A549 (cell line): ENCODE measurements at regions not wholly inside any gene's neighbourhood (a gene's known extent, or its start where the extent isn't known, plus 50 kb on each side); places are given as distances from the start of the nearest gene placed in this dataset.
A peak's percentile ranks its signal among the peaks of the same experiment; 100 is the strongest.

ENCODE experiments used
- ATAC-seq, 2 experiments: fragments of 200-7000 bp in 1 of 2; fragments of >200 bp in 1 of 2; cut with Nextera tagmentation in 1 of 2; cut with Tn5 transposase in 1 of 2; 3 replicates each; pipeline versions ENCODE4 v1.8.0 to v1.9.1; 2018 to 2020; ENCODE audit warnings: mild to moderate bottlenecking in 1 of 2, moderate library complexity in 1 of 2
- CTCF ChIA-PET: fragments of 300-600 bp; sonication (Branson Sonifier 250); formaldehyde crosslinking; extraction: SDS; loops from one replicate; lab custom pipeline; 2021; ENCODE audit warnings: antibody characterized with exemption, inconsistent platforms; lab: Yijun Ruan, JAX
- POLR2A ChIA-PET: fragments of 350-600 bp; formaldehyde crosslinking; extraction: SDS; loops from one replicate; lab custom pipeline; 2021; ENCODE audit warnings: antibody characterized with exemption, inconsistent platforms; lab: Yijun Ruan, JAX
- DNase-seq, 2 experiments: peaks; one replicate each; pipeline versions ENCODE4 v3.0.0 to v3.0.0-alpha.2; 2011 to 2016; ENCODE audit warnings: low read depth in 1 of 2, low spot score in 1 of 2
- FAIRE-seq: peaks from 2 replicates; lab custom pipeline; 2011; peaks lifted over from hg19 to GRCh38; lab: Jason Lieb, UNC
- H3K27ac ChIP-seq, 2 experiments: fragments of >200 bp; sonication (Bioruptor Twin); formaldehyde crosslinking; 3 replicates each; pipeline ENCODE4 v1.5.1; 2016 to 2017
- H3K4me1 ChIP-seq: fragments of >200 bp; sonication (Bioruptor Twin); formaldehyde crosslinking; 3 replicates; pipeline ENCODE4 v1.6.1; 2016
- H3K4me2 ChIP-seq: fragments of >200 bp; sonication (Bioruptor Twin); formaldehyde crosslinking; 3 replicates; pipeline ENCODE4 v1.6.1; 2016
- H3K4me3 ChIP-seq: fragments of >200 bp; sonication (Bioruptor Twin); formaldehyde crosslinking; 3 replicates; pipeline ENCODE4 v1.5.1; 2016
- H3K9me3 ChIP-seq: fragments of >200 bp; sonication (Bioruptor Twin); formaldehyde crosslinking; 3 replicates; pipeline ENCODE4 v1.6.1; 2016
- ATOH8 ChIP-seq: fragments of 250-450 bp; sonication (Bioruptor Pico); IDR thresholded peaks from 2 replicates; pipeline ENCODE4 v1.5.0; 2020; ENCODE audit warnings: low read depth, mild to moderate bottlenecking, moderate library complexity
- CHD2 ChIP-seq: fragments of 150-350 bp; IDR thresholded peaks from 2 replicates; pipeline ENCODE4 v1.6.1; 2014; ENCODE audit warnings: low read length; ENCODE audit not compliant: partially characterized antibody
- CHD4 ChIP-seq: fragments of 200-600 bp; sonication (generic); IDR thresholded peaks from 2 replicates; pipeline ENCODE4 v1.6.1; 2016; ENCODE audit warnings: antibody characterized with exemption, mild to moderate bottlenecking, borderline replicate concordance
- CTCF ChIP-seq: fragments of >200 bp; sonication (Bioruptor Twin); formaldehyde crosslinking; IDR thresholded peaks from 3 replicates; pipeline ENCODE4 v1.5.1; 2016
- ELK1 ChIP-seq: fragments of 150-350 bp; IDR thresholded peaks from 2 replicates; pipeline ENCODE4 v1.6.1; 2014; ENCODE audit warnings: low read depth, mild to moderate bottlenecking, low read length
- ESRRA ChIP-seq: fragments of 150-350 bp; IDR thresholded peaks from 2 replicates; pipeline ENCODE4 v1.6.1; 2014; ENCODE audit warnings: mild to moderate bottlenecking, low read length, borderline replicate concordance
- FOSB ChIP-seq: fragments of 250-450 bp; sonication (Bioruptor Pico); IDR thresholded peaks from 2 replicates; pipeline ENCODE4 v1.5.0; 2020; ENCODE audit warnings: mild to moderate bottlenecking, moderate library complexity
- FOSL2 ChIP-seq, 2 experiments: fragments of 450-650 bp in 1 of 2; fragments of >200 bp in 1 of 2; sonication (Bioruptor Twin) in 1 of 2; formaldehyde crosslinking; IDR thresholded peaks; 2 replicates each; pipeline versions ENCODE4 v1.5.0 to v1.6.1; 2016 to 2020; ENCODE audit warnings: mild to moderate bottlenecking in 1 of 2, moderate library complexity in 1 of 2
- GATA3 ChIP-seq: IDR thresholded peaks from 2 replicates; pipeline ENCODE4 v1.6.1; 2012; ENCODE audit warnings: borderline replicate concordance
- HEYL ChIP-seq: fragments of 250-450 bp; sonication (Bioruptor Pico); IDR thresholded peaks from 2 replicates; pipeline ENCODE4 v1.8.0; 2021; ENCODE audit warnings: mild to moderate bottlenecking, moderate library complexity
- JUN ChIP-seq, 2 experiments: fragments of >200 bp; sonication (Bioruptor Twin); formaldehyde crosslinking; IDR thresholded peaks; 2 replicates in 1 of 2; 3 replicates in 1 of 2; pipeline ENCODE4 v1.6.1; 2016 to 2017
- JUNB ChIP-seq: fragments of >200 bp; sonication (Bioruptor Twin); formaldehyde crosslinking; IDR thresholded peaks from 2 replicates; pipeline ENCODE4 v1.6.1; 2016
- KDM1A ChIP-seq: fragments of 200-600 bp; sonication (generic); IDR thresholded peaks from 2 replicates; pipeline ENCODE4 v1.6.1; 2016; ENCODE audit warnings: low read depth, mild to moderate bottlenecking
- MAX ChIP-seq: IDR thresholded peaks from 2 replicates; pipeline ENCODE4 v1.6.1; 2012
- MAZ ChIP-seq: fragments of 150-350 bp; IDR thresholded peaks from 2 replicates; pipeline ENCODE4 v1.6.1; 2014; ENCODE audit warnings: antibody characterized with exemption, low read depth, low read length, borderline replicate concordance
- NPAS2 ChIP-seq: fragments of 250-450 bp; sonication (Bioruptor Pico); IDR thresholded peaks from 2 replicates; pipeline ENCODE4 v1.8.0; 2022; ENCODE audit warnings: mild to moderate bottlenecking, moderate library complexity, borderline replicate concordance
- RARB ChIP-seq: fragments of 250-450 bp; sonication (Bioruptor Pico); IDR thresholded peaks from 2 replicates; pipeline ENCODE4 v1.8.0; 2021; ENCODE audit warnings: mild to moderate bottlenecking, moderate library complexity
- RNF2 ChIP-seq: fragments of 200-600 bp; sonication (generic); IDR thresholded peaks from 2 replicates; pipeline ENCODE4 v1.6.1; 2016; ENCODE audit warnings: low read depth, mild to moderate bottlenecking, antibody characterized with exemption, moderate library complexity, borderline replicate concordance
- ZNF302 ChIP-seq: fragments of 250-450 bp; sonication (Bioruptor Pico); IDR thresholded peaks from 2 replicates; pipeline ENCODE4 v1.9.0; 2021; ENCODE audit warnings: inconsistent platforms, mild to moderate bottlenecking, moderate library complexity
- WGBS: methylation state at CpG from one replicate; pipeline ENCODE4 v1.1.6; 2017; ENCODE audit errors: missing lambda C conversion rate; 5-methylcytosine and 5-hydroxymethylcytosine counted together

GRCh38 chr3:190722181-190722905 is 140.2 kb downstream of the GMNC start:
- ATAC-seq (no peak), DNase-seq (no peak), FAIRE-seq (no peak)
- Histone ChIP-seq H3K9me3 (no peaks in the 10 kb centered on the region), H3K4me1 (no peaks in the 10 kb centered on the region), H3K4me2 (no peak overlapping the region), H3K27ac (no peak overlapping the region), H3K4me3 (no peak overlapping the region)
- TF ChIP-seq ESRRA (no peak), RARB (no peak), MAZ (no peak)
- WGBS, result 48% methylated on average over 4 of the region's 4 CpGs
- CTCF ChIA-PET, result no interaction called here
- POLR2A ChIA-PET, result no interaction called here

GRCh38 chr3:190721330-190721729 is 141.2 kb downstream of the GMNC start:
- ChIA-PET CTCF (no interaction called here), POLR2A (no interaction called here)
- DNase-seq (no peak), FAIRE-seq (no peak), ATAC-seq (no peak)
- H3K4me3 ChIP-seq, result no peak overlapping the region
- 76% methylated on average over 5 of the region's 5 CpGs for WGBS
- no peak overlapping the region for H3K4me2 ChIP-seq
- no peaks in the 10 kb centered on the region for H3K4me1 ChIP-seq
- H3K27ac ChIP-seq, result no peak overlapping the region
- H3K9me3 ChIP-seq, result no peaks in the 10 kb centered on the region
- TF ChIP-seq ATOH8 (no peak), JUN (IDR thresholded peaks at IDR 0.05) (no peak), ELK1 (no peak)

GRCh38 chr3:190718671-190719070 is 143.8 kb downstream of the GMNC start:
- TF ChIP-seq MAZ, result no peak
- TF ChIP-seq NPAS2 (CRISPR knock-in tag), result no peak
- no peak for TF ChIP-seq FOSL2 (IDR thresholded peaks at IDR 0.05)
- peak; percentile 29; the same call in 1 of the 2 replicates for TF ChIP-seq FOSL2 (CRISPR knock-in tag; IDR thresholded peaks at IDR 0.05)
- ChIA-PET CTCF (no interaction called here), POLR2A (no interaction called here)
- H3K27ac ChIP-seq, result no peak overlapping the region
- no peaks in the 10 kb centered on the region for H3K9me3 ChIP-seq
- no peak for DNase-seq
- 23% methylated on average over 4 of the region's 4 CpGs for WGBS
- no peak for FAIRE-seq
- no peak overlapping the region for H3K4me2 ChIP-seq
- H3K4me3 ChIP-seq, result no peak overlapping the region
- no peaks in the 10 kb centered on the region for H3K4me1 ChIP-seq
- no peak for ATAC-seq

GRCh38 chr3:190718097-190718496 is 144.4 kb downstream of the GMNC start:
- CTCF ChIA-PET, result no interaction called here
- WGBS, result 62% methylated on average over 5 of the region's 5 CpGs
- DNase-seq, result peak in 1 of 2 experiments; percentile 2
- H3K9me3 ChIP-seq, result no peaks in the 10 kb centered on the region
- TF ChIP-seq RNF2 (no peak), ZNF302 (no peak), CHD2 (no peak), JUN (IDR thresholded peaks at IDR 0.05) (no peak)
- TF ChIP-seq, all 56 proteins: peak for 0
- Histone ChIP-seq H3K4me1 (no peaks in the 10 kb centered on the region), H3K4me3 (no peak overlapping the region), H3K4me2 (no peak overlapping the region), H3K27ac (no peak overlapping the region)
- ATAC-seq, result no peak
- FAIRE-seq, result no peak
- POLR2A ChIA-PET, result no interaction called here

- CTCF ChIA-PET, result interaction anchor here (1.2 kb wide), 1 partner anchor 334 kb away, joined by 4 read pairs; no protein-coding TSS in a partner anchor
- ATAC-seq, result no peak
- H3K4me2 ChIP-seq, result no peak overlapping the region
- H3K4me3 ChIP-seq, result no peak overlapping the region
- H3K4me1 ChIP-seq, result no peaks in the 10 kb centered on the region
- FAIRE-seq, result no peak
- H3K27ac ChIP-seq, result no peak overlapping the region
- 25% methylated on average over 3 of the region's 3 CpGs for WGBS
- DNase-seq, result no peak
- no peaks in the 10 kb centered on the region for H3K9me3 ChIP-seq
- POLR2A ChIA-PET, result no interaction called here
- TF ChIP-seq CTCF (no peak), ATOH8 (no peak), JUNB (no peak), CHD4 (no peak), KDM1A (no peak), HEYL (CRISPR knock-in tag) (no peak), FOSB (CRISPR knock-in tag) (no peak), GATA3 (no peak), MAX (no peak)
Measured at GRCh38 chr3:190716961-190717360, 145.5 kb downstream of the GMNC start.
